HPDE6-E6E7 (cell line): ENCODE measurements at regions not wholly inside any gene's neighbourhood (a gene's known extent, or its start where the extent isn't known, plus 50 kb on each side); places are given as distances from the start of the nearest gene placed in this dataset.
"Not testable (repeated sequence)": the region's sequence is repeated elsewhere in the genome, so short reads cannot be mapped to it uniquely, and the experiment has no call there.

ENCODE experiments used
- DNase-seq: peaks from one replicate; pipeline ENCODE4 v3.0.0; 2011; ENCODE audit warnings: missing footprints; ENCODE audit errors: extremely low spot score

DNA sequence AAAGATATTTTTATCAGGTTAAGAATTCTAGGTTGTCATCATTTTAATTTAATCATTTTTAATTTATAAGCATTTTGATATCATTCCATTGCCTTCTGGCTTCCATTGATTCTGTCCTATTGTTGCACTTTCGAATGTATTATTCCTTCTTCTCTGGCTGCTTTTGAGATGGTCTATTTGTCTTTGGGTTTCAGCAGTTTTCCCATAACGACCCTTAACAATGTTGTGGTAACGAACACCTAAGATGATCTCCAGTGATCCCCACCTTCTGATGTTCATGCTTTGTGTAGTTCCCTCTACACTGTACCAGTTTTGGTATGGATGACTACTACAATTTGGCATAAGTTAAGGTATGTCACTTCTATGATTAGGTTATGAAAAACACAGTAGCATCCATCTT lies 59.9 kb downstream of the MINAR1 start:
- DNase-seq, result no peak

DNA sequence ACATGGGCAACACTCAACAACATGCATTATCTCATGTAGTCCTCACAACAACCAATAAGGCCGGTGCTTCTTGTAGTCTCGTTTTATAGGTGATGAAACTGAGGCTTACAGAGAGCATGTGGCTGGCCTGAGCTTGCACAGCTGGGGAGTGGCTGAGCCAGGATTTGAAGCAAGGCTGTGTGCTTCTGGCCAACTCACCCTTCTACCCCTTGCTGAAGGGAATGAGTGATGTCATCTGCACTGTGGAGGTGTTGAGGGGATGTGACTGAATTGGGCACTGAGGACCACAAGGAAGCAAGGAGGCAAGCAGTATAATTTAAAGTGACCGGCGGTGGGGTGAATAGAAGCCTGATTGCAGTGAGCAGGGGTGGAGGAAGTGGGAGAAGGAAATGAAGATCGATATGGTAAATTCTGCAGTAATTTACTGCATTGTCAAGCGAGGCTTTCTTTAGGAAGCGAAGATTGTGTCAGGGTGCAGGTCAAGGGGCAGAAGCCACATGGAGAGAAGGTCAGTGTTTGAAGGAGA lies 62.3 kb downstream of the MINAR1 start:
- no peak for DNase-seq

DNA sequence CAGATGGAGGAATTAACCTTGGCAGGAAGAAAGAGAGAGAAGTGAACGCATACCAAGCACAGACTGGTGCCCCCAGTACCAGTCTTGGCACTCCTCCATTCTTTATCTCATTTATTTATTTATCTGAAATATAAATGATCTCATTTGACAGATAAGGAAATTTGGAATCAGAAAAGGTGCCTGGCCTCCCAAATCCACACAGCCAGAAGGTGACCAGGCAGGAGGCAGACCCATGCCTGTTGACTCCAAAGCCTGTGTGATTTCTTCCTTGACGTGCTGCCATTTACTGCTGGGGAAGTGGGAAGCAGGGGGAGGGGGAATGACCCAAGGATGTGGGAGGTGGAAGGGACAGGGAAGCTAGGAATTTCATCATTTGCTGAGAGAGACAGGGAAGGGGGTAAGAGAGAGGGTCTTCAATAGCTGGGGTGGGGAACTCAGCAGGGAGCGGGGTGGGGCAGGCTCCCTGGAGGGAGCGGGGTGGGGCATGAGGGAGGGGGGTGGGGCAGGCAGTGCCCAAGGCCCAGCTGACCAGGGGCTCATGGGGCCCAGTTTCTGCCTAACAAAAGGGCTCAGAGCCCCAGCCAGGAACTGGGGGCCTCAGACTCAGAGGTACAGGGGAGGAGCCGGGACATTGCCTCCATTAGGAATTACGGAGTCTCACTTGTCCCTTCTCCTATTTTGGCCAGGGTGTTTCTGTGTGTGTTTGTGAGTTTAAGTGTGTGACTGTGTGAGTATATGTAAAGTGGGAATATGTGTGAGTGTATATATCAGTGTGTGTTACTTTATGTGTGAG lies 63.0 kb downstream of the MINAR1 start:
- no peak for DNase-seq

DNA sequence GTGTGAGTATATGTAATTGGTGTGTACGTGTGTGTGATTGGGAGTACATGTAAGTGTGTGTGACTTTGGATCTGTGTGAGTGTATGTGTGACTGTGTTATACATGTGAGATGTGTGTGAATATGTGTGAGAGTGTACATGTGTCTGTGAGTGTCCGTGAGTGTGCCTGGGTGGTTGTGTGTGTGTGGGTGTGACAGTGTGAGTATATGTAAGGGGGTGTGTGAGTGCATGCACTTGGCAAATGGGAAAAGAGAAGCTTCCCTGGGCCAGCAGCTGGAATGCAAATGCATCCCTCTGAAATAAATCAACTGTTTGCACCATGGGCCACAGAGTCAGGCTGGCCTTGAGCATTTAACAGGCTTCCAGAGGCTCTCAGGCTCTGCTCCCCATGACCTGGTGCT lies 63.6 kb downstream of the MINAR1 start:
- DNase-seq, result no peak

DNA sequence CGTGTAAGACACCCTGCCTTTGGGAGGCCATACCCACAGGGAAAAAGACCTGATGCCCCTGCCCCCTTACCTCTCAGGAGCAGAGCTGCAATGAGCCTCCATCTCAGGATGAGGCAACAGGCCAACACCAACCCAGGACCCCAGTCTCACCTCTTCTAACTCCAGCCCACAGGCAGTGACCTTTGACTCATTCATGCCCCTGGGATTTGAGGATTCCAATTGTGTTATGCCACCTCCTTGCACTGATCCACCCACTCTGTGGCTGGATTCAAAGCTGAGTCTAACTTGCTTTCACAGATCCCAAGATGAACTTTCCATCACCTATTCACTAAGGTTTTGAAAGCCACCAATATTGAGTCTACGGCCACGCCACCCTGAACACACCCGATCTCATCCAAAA lies 64.7 kb downstream of the MINAR1 start:
- no peak for DNase-seq

DNA sequence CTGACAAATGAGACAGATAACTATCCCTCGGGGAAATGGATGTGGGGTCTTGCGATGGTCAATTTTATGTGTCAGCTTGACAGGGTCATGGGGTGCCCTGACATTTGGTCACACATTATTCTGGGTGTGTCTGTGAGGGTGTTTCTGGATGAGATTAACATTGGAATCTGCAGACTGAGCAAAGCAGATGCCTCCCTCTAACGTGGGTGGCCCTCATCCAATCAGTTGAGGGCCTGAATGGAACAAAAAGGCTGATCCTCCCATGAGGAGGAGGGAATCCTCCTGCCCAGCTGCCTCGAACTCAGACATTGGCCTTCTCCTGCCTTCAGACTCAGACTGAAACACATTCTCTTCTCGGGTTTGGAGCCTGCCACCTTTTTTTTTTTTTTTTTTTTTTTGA lies 69.0 kb downstream of the MINAR1 start:
- DNase-seq, result no peak

DNA sequence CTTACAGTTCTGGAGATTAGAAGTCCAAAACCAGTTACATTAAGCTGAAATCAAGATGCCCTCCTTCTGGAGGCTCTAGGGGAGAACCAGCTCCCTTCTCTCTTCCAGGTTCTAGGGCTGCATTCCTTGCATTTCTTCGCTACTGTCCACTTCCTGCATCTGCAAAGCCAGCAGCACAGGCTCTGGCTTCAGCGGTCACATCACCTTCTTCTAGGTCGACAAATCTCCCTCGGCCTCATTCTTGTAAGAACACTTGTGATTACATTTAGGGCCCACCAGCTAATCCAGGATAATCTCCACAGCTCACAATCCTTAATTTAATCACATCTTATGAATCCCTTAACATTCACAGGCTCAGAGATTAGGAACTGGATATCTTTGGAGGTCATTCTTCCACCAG lies 73.8 kb downstream of the MINAR1 start:
- no peak for DNase-seq

DNA sequence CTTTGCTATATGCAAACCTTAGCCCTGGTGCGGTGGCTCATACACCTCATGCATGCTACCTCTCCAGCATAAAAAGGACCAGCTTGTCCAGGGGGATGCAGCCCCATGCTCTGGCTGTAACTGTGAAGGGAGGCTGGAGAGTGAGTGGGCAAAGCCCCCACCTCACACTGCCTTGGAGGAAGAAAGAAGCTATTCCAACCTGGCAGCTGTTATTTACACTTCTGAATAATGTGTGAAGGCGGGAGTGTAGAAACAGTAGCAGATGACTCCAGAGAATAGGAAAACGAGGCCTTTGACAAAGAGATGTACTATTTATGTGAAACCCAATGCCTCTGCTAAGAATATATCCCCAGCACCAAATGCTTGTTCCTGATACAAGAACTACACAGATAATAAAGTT lies 80.7 kb downstream of the MINAR1 start:
- not testable (repeated sequence) for DNase-seq

DNA sequence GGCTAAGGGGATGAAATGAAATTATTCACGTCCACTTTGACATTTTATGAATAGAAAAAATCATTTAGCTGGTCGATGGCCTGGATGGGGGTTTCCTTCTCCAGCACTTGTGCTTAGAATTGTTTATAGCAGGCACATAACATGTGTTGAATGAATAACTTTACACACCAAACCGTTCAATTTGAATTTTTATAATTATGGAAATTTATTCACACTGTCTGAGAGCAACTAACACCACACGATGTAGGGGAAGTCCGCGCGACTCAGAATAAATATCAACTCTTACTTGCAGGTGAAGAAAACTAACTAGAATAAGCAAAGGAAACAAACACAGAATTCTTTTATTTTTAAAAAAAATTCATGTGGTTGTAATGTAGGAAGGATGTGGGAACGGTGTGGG lies 81.3 kb downstream of the MINAR1 start:
- no peak for DNase-seq

DNA sequence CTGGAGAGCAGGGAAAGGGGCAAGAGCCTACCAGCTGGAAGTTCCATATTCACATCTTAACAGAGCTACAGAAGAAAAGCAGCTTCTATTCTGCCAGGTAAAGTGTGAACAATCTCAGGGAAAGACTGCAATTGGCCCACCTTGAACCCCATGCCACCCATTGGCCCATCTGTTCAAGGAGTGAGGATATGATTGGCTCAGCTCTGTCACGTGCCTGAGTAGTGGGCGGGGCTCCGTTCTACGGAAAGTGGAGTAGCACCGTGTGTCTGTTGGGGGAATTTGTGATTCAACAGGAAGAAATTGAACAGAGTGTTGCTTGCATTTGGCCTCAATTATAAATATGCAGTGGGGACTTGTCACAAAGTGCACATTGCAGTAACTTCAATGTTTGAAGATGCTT lies 81.8 kb downstream of the MINAR1 start:
- DNase-seq, result no peak

DNA sequence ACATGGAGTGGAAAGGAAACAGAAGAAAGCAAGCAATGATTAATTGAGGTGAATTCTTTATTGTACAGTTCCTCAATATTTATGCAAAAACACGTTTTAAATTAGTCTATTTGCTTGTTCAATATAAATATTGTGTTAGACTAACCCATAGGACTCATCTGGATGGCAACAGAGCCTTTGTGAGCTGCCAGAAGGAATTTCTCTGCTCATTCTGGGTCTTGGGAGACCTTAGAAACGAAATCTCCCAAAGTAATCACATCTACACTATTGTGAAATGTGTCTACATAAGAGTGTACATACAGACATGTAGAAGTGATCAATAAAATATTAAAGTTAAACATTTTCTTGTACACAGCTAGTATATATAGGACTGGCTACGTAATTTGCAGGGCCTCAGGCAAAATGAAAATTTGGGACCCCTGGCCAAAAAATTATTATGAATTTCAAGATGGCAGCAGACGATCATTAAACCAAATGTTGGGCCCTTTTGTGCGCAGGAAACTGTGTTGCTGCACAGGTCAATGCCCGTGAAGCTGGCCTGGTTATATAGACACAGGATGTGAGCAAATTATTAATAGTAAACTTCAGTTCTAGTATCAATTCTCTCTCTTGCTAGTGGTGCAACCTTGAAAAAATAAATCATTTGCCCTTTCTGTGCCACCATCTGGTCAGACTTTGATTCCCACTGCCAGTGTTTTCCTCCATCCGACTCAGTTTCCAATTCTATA lies 83.3 kb downstream of the MINAR1 start:
- no peak for DNase-seq

DNA sequence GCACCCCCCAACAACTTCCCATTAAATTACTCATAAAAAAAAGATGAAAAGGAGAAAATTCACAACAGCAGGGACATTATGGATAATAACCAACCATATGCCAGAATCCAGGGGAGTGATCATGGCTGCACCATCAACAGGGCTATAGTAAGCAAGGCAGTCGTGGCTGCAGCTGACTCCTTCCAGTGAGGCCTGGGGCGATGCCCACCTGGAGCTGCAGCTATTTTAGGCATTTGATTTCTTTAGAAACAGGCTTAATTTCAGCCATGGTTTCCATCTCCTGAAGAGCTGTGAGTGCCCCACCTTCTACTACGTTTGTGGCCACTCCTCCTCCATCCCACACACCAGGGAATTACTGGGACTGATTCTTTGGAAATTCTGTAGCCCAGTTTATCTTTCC lies 84.0 kb downstream of the MINAR1 start:
- no peak for DNase-seq

DNA sequence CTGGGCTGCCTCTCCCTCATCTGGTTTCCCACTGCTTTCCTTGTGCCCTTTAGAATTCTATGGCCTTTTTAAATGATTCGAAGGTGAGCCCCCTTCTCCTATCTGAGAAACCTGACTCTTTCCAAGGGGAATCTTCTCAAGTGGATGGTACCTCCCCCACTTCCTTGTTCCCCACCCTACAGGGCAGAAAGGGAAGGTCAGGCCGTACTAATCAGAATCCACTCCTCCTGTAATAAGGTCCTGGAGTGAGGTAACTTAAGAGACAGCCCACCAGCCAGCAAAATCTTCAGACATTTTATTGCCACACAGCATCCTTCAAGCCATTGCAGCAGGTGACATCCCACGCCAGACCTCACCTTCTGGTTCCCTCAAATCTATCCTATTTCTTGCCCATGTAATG lies 84.5 kb downstream of the MINAR1 start:
- DNase-seq, result no peak

DNA sequence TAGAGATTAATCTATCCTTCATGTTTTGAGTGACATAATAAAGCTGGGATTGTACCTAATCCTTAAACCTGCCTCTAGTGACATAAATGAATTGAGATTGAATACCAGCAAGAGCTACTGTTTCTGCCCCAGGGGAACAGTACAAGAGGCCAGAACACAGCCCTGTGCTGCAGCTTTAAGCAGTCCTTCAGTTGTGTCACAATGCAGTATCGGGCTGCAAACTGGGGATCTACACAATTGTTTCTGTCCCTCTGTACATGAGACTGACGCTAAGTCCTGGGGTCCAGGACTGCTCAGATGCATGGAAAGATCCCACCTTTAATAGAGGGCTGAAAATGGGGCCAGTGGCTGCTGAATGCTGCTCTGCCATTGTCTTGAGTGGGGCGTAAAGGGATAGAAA lies 87.5 kb downstream of the MINAR1 start:
- DNase-seq, result no peak

DNA sequence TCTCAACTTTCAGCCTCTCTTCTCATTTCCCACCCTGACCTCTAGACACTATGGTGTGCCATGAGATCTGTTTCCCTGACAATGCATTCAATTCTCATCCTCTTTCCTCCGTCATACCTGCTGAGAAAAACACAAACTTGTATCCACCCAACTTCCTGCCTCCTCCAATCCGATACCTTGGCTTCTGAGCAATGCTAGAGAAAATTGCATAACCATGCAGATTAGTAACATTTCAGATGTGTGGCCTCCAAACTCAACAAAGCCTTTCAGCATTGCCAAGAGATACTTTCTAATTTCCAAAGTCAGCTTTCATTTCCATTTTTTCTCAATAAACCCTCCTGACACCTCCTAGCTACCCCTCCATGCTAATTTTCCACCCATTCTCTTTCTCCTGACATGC lies 88.5 kb downstream of the MINAR1 start:
- DNase-seq, result no peak

DNA sequence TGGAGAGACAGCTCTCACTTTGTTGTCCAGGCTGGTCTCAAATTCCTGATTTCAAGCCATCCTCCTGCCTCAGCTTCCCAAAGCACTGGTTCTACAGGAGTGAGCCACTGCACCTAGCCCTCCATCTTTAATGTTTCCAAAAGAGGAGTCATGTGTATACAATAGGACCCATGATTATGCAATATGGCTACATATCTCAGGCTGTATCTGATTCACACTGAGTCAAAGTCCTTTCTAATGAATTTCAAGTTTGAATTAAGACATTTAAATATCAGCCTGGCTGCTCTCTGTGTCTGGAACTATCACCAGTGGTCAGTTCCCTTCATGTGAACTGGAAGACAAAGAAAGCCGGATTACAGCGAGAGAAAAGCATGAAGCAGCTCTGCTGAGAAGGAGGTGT lies 90.5 kb downstream of the MINAR1 start:
- no peak for DNase-seq

DNA sequence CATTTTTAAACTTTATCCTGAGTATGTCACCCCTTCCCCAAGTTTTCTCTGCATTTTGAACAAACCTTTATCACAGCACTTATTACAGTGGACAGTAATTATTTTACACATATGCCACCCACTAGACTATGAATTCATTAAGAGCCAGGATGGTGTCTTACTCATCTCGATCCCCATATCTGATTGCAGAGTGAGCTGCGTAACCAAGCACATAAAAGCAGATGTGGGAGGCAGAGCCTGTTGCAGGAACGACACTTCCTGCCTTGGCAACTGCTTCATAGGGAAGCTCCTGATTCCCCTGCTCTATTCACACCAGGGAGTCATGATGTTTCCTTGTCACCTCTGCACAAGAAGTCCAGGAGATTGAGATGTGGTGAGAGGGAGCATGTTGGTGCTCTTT lies 91.1 kb downstream of the MINAR1 start:
- no peak for DNase-seq

DNA sequence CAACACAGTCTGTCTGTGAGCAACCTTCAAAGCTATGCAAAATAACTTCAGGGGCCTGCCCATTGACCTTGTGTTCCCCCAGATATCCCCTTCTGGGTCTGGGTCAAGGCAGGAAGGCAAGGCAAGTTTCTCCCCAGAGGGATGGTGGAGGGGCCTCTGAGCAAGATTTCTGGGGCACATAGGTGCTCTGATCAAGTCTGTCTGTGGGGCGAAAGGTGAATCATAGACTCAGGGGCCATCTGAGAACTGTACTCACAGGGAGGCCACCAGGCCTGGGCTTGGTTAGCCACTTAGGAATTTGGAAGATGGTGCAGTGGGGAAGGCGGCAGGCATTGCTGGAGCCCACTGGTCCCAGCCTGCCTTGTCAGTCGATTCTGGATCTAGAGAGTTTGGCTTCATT lies 92.4 kb downstream of the MINAR1 start:
- DNase-seq, result no peak

DNA sequence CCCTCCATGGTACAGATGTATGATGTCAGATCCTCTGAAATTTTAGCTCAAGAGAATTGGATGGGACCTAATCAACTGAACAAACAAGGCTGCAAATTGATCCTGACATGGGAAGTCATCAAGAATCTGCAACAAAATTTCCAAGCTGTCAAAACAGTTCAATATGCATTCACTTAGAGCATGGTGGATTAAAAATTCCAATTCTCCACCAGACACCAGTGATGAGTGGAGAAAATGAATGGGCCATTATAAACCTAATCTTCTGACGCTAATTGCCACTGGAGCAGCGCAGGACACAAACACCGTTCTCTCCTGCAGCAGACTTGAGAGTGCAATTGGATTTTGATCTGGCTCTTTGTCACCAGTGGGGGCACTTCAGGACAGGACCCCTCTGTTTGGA lies 94.2 kb downstream of the MINAR1 start:
- DNase-seq, result no peak

DNA sequence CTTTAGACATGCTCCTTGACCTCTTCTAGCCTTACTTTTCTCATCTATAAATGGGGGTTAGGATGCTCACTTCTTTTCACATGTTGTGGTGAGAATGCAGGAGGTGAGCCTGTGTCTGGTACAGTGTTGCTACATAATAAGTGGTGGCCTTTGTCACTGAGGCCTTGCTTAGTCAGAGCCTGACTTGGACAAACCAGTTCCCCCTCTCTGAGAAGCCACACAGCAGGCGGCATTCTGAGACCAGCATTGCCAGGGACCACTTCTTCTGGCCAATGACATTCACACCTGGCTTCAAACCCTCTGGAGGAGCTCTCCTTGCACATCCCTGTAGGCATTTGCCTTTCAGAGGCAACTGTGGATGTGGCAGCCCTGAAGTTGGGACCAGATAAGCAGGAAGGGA lies 95.7 kb downstream of the MINAR1 start:
- DNase-seq, result no peak

DNA sequence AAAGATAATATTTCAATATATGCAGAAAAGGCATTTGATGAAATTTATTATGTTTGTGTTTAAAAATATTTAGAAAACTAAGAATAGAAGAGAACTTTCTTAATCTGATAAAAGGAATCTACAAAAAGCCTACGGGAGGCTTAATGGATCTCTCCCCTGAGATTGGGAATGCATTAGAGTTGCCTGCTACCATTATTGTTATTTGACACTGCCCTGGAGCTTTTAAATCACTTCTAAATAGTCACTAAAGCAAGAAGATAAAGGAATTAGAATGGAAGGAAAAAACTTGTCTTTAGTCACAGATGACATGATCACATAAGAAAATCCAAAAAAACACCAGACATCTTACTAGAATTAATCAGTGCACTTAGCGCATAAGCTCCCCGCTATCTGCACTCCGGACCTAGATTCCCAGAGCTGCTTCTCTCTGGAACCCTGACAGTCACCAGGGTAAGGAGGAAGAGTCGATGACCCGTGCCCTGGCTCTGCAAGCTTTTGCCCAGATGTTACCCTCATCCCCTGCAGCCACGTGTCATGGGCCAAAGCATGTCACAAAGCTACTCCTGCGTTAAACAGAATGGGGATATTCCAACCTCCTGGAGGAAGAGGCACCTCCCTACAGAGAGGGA lies 97.1 kb downstream of the MINAR1 start:
- no peak for DNase-seq

DNA sequence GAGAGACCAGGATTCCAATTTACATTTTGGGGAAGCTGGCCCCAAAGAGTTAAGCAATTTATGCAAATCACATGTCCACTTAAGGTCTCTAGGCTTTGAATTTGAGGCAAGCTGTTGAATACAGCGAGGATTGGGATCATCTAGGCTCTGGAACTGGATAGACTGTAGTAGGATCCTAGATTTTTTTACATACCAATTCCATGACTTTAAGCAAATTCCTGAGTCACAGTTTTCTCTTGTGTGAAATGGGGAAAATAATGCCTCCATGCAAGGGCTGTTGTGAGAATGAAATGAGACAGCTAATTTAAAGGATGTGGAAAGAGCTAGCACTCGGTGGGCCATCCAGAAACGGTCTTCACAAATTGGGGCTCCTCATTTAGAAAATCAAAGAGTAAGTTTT lies 103.4 kb downstream of the MINAR1 start:
- no peak for DNase-seq

DNA sequence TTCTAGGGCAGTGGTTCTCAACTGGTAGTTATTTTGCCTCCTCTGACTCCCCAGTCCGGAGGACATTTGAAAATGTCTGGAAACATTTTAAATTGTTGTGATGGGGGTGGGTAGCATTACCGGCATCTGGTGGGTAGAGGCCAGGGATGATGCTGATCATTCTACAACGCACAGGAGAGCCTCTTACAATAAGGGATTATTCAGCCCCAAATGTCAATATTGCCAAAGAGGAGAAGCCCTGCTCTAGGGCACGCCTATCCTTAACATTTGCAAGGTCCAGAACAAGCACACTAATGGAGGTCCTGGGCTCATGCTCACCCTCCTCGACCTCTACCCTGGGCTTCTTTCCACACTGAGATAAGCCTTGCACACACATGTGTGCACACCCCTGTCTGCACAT lies 106.4 kb downstream of the MINAR1 start:
- no peak for DNase-seq
